Islet of Langerhans (tissue), 1 donor: ENCODE measurements at regions not wholly inside any gene's neighbourhood (a gene's known extent, or its start where the extent isn't known, plus 50 kb on each side); places are given as distances from the start of the nearest gene placed in this dataset.
"Not testable (repeated sequence)": the region's sequence is repeated elsewhere in the genome, so short reads cannot be mapped to it uniquely, and the experiment has no call there.

ENCODE experiments used
- FAIRE-seq: peaks from one replicate; lab custom pipeline; 2011; peaks lifted over from hg19 to GRCh38; lab: Jason Lieb, UNC

GRCh38 chr4:123159479-123159878 is 237.1 kb upstream of the NUDT6 start:
- no peak for FAIRE-seq

DNA sequence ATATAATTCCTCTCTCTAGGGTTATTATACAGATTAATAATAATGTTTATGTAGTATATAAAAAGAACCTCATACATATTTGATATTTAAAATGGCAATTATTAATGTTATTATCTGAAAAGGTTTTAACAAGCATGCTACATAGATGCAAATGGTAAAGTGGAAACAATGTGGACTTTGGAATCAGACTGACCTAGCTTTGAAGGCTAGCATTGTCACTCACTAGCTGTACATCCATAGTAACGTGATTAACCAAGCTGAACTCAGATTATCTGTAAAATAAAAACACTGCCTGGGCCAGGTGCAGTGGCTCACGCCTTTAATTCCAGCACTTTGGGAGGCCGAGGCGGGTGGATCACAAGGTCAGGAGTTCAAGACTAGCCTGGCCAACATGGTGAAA is 233.7 kb upstream of the SPRY1 start:
- FAIRE-seq = no peak

GRCh38 chr4:123163501-123163900 is 233.1 kb upstream of the SPRY1 start:
- no peak for FAIRE-seq

- no peak for FAIRE-seq
Observed at GRCh38 chr4:123166023-123166422, 230.6 kb upstream of the SPRY1 start.

DNA sequence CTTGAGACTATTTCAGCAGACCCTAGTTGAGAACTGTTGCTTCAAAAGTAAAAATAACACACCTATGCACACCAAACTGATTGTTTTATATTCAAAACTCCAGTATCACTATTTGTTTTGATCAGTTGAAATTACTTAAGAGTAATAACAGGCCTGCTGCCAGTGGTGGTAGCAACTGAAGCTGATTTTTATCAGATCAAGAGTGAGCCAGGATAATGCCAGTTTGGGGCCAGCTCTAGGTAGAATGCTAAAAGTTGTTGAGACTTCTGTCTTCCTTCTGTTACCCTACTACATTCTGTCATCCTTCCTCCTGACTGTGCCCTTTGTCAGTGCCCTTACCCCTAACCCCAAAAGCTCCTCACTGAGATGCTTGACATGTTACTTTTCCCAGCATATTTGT is 228.7 kb upstream of the SPRY1 start:
- FAIRE-seq = no peak

DNA sequence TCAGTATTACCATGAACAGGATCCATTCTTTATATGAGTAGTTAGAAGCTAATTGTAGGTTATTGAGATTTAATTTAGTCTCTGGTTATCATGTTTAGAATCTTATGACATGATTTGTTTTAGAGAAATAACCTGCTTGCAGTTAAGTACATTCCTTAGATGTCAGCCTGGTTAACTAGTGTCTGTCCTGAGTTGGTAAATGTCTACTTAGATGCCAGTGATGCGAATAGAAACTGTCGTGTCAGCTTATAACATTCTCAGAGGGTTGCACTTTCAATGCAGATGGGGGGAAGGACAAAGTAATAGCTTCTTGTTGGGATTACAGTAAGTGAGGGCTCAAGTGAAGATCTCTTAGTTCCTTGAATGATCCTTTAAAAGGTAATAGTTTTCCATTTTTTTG is 227.8 kb upstream of the SPRY1 start:
- FAIRE-seq = no peak

DNA sequence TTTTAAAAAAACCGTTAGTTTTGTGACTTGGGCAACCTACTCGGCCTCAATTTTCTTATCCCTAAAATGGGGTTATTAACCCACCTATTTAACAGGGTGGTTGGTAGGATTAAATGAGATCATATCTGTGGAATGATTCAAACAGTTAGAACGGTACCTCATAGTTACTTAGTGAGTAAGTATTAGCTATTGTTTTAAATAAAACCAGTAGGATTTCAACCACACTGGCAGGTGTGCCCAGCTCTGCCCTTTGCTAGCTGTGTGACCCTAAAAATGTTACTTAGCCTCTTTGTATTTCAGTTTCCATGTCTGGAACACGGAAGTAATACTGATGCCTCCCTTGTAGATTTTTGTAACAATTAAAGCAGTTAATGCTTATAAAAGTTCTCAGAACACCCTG is 225.8 kb upstream of the SPRY1 start:
- FAIRE-seq = no peak

DNA sequence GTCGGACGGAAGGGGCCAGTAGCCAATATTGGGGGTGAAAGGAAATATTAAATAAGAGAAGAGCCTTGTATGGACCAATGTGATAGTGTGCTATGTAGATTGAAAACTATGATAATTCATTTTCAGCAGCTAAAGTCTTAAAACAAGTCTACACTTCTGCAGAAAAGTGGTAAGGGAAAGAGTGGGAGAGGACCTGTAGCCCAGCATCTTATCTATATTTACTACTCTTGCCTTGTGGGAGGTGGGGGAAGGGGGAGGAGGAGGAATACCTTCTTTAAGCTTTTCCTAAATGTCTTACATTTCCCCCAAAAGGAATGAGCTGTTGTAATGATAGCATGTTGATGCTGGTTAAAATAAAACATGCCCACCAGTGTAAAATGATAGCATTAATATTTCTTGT is 220.0 kb upstream of the SPRY1 start:
- FAIRE-seq = no peak

DNA sequence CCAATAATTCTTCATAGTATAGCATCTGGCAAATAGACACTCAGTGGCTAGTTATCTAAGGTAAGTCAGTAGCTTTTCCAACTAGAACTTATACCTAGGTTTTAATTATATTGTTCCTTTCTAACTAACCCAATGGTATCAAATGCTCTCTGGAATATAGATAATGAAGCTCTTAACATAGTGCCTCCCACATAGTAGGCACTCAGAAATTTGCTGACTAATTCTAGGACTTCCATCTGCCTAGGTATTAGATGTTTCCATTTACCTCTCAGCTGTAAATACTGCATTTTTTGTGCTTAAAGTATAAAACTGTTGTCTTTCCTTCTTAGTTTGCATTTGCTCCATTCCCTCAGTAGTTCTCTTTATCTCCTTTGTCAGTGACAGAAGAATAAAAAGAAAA is 214.3 kb upstream of the SPRY1 start:
- FAIRE-seq = no peak

- FAIRE-seq = no peak
Observed at GRCh38 chr4:123183308-123183707, 213.3 kb upstream of the SPRY1 start.

GRCh38 chr4:123183754-123184153 is 212.8 kb upstream of the SPRY1 start:
- not testable (repeated sequence) for FAIRE-seq

DNA sequence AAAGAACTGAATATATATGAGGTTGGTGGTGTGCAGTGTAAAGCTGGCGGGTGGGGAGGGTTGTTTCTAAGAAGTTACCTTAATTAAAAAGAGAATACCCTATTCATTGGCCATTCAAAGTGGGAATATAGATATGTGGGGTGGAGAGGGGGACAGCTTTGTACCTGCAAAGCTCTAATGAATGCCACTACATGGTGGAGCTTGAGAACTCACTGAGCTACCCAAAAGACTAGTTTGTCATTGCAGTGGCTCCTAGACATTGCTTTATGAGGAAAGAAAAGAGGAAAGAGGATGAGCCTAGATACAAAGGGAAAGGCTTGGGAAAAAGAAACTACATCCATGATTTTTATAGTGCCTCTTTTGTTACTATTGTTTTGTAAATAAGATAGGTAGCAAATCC is 209.9 kb upstream of the SPRY1 start:
- FAIRE-seq = no peak

DNA sequence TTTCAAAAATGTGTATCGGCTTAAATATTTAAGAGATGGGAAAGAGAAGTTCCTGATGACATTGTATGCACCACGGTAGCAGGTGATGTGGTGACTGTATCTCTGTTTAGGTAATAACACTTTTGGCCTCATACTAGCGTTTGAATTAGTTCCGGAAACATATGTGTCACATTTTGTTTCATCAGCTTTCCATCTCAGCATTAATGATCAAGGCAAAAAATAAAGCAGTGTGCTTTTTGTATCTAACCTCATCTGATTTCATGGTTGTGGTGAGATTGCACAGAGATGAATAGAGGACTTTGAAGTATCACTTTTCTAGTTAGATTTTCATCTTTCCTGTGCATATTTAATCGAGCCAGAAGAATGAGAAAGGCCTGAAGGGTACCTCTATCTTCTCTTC is 206.4 kb upstream of the SPRY1 start:
- FAIRE-seq = no peak

GRCh38 chr4:123191728-123192127 is 204.9 kb upstream of the SPRY1 start:
- FAIRE-seq = no peak

GRCh38 chr4:123193802-123194367 is 202.7 kb upstream of the SPRY1 start:
- no peak for FAIRE-seq

GRCh38 chr4:123198706-123199105 is 197.9 kb upstream of the SPRY1 start:
- FAIRE-seq = no peak

DNA sequence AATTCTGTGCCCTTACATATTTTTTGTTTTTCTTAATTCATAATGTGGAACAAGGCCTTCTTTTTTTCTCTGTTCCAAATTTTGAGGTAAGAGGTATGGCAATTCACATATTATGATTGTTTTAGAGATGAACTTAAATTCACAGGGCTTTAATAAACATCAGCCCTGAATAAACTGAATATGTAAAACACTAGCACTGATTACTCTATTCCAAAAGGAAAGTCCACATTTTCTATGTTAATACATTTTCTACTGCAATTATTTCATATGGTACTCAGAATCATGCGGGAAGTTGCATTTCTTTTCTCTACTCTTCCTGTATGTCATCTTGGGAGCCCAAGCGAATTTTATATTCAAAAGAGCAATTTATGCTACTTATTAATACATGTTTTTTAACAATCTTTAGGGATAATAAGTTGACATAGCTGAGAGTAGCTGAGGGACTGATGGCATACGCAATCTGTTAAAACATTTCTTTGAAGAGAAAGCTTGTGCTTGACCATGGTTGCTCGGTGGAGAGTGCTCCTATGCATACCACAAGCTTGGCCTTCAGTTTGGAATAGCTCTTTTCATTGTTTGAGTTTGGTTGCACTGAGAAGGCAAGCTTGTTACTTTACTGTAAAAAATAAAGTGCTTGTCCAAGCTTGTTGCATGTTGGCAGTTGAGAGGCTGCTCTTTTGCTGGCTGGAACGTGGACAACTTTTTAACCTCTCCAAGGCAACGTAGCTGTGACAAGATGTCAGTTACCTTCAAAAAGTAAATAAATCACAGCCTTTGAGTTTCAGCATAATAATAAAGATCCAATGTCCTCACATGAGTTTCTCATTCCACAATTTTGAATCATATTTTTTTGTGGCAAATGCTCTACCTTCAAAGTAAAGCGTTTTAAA is 196.3 kb upstream of the SPRY1 start:
- no peak for FAIRE-seq

DNA sequence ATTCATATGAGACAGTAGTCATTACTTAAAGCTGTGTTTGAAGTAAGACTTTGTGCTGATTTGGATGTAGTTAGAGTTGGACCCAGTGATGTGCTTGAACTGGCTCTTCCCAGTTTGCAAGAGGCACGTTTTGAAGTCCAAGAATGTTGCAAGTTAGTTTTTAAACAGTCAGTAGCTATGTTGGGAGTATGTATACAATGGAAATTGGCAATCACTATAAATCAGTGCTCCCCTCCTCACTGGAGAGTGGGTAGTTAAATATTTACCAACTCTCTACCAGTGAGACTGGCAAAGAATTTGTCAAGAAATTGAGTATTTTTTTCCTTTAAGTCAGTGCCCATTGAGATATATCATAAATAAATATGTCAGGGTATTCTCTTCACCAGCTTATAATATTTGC is 191.9 kb upstream of the SPRY1 start:
- FAIRE-seq = no peak

GRCh38 chr4:123206016-123206415 is 190.6 kb upstream of the SPRY1 start:
- FAIRE-seq = no peak

GRCh38 chr4:123209436-123209835 is 187.2 kb upstream of the SPRY1 start:
- FAIRE-seq = no peak

DNA sequence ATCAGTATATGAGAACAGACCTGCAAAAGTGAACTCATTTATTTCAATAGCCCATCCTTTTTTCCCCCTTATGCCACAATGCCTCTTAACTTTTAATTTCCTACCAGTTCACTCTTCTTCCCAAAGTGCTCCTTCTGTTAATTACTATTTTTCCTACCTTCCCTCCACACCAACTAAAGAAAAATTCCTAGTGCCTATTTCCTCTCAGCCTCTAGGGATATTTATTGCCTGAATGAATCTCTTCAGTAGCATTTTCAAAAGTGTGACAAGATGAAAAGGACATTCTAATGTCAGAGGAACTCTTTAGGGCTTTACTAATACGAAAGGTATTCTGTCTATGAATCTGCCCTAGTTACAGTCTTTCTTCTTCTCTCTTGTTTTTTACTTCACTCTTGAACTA is 181.1 kb upstream of the SPRY1 start:
- no peak for FAIRE-seq

DNA sequence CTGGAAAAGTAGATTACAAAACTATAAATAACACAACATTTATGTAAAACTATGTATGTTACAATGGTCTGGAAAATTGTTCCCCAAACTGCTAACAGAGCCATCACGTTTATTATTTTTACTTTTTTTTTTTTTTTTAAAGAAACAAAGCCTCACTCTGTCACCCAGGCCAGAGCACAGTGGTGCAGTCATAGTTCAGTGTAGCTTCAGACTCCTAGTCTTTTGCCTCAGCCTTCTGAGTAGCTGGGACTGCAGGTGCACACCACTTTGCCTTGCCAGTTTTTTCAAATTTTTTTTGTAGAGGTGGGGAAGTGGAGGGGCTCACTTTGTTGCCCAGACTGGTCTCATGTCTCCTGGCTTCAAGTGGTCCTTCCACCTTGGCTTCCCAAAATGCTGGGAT is 180.1 kb upstream of the SPRY1 start:
- FAIRE-seq = no peak

GRCh38 chr4:123216946-123217345 is 179.6 kb upstream of the SPRY1 start:
- no peak for FAIRE-seq

DNA sequence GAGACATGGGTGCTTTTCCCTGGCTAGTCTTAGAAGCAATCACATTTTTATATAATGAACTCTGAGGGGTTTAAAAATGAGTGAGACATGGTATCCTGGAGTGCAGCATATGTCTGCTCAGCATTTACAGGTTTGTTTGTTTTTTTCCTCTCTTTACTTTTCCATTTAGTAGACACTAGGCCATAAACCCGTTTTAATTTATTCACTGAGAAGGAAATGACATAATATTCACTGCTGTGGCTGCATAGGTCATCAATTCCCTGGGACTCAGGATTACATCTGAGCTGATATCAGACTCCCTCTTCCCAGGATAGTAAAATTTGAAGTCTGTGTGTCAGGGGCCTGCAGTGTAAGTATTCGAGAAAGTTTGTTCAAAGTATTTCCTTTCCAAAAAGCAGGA is 178.9 kb upstream of the SPRY1 start:
- peak; percentile 83 for FAIRE-seq
